ENCODE measurements at regions not wholly inside any gene's neighbourhood (a gene's known extent, or its start where the extent isn't known, plus 50 kb on each side); places are given as distances from the start of the nearest gene placed in this dataset.
A peak's percentile ranks its signal among the peaks of the same experiment; 100 is the strongest.
"Not testable (repeated sequence)": the region's sequence is repeated elsewhere in the genome, so short reads cannot be mapped to it uniquely, and the experiment has no call there.

DNA sequence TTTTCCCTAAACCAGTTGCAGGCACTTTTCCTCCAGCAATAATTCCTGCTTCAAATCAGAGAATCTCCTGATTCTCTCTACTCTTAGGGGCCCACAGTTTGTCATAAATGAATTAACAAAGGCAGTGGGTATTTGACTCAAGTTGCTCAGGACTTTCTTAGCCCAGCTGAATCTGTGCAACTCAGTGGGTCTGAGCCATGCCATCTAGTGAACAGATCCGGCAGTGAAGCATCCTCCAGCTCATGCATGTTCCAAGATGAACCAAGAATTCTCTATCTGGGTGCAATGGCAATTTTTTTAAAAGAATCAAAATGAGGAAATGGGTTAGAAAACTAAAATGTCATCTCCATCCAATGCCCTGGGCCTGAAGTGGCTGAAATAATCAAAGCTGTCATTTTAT is 575.2 kb upstream of the CDH11 start:
- no peak for DNase-seq

DNA sequence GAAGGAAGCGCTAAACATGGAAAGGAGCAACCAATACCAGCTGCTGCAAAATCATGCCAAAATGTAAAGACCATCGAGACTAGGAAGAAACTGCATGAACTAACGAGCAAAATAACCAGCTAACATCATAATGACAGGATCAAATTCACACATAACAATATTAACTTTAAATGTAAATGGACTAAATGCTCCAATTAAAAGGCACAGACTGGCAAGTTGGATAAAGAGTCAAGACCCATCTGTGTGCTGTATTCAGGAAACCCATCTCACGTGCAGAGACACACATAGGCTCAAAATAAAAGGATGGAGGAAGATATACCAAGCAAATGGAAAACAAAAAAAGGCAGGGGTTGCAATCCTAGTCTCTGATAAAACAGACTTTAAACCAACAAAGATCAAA is 570.0 kb upstream of the CDH11 start:
- not testable (repeated sequence) for DNase-seq

DNA sequence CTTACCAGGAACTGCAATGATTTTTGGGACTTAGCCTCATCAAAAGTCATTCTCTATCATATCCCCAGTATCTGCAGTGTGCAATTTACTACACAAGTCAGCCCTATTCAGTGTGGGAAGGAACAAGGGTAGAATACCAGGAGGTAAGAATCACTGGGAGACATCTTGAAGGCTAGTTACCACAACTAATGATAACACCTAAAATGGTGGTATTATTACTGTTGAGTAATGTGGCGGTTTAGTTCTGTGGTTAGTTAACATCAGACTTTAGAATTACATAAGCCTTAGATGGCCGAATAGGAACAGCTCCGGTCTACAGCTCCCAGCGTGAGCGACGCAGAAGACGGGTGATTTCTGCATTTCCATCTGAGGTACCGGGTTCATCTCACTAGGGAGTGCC is 567.9 kb upstream of the CDH11 start:
- DNase-seq = no peak

DNA sequence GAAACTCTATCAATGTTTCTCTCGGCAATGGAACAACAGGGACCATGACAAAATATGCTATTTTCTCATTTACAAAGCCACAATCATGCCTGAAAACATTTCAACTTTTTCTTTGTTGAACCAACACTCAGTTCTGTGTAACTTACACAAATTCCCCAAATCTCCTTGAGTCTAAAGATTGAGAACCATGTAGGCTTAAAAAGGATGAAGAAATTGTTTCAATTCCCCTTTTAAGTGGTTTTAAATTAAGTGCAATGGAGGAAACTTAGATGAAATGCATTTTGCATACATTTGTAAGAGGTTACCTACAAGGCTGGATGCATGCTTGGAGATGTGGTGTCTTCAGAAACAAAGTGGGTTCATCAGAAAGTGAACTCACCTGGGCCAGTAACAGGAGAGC is 566.4 kb upstream of the CDH11 start:
- no peak for DNase-seq

DNA sequence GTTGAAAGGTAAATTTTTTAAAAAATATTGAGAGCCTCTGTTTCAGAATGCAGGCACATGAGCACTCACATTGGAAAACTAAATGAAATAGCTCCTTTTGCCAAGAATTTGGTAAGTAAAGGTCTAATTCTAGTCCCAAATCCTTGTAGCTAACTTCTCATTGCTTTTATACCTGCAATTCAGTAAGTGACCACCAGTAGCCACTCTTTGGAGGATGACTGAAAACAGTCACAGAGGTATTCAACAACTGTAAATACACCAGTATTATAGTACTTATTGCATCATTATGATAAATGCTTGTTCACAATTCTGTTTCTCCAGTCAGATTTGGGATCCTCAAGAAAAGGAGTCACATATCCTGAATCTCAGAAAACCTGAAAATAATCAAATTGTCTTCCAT is 562.4 kb upstream of the CDH11 start:
- DNase-seq = peak; percentile 26

DNA sequence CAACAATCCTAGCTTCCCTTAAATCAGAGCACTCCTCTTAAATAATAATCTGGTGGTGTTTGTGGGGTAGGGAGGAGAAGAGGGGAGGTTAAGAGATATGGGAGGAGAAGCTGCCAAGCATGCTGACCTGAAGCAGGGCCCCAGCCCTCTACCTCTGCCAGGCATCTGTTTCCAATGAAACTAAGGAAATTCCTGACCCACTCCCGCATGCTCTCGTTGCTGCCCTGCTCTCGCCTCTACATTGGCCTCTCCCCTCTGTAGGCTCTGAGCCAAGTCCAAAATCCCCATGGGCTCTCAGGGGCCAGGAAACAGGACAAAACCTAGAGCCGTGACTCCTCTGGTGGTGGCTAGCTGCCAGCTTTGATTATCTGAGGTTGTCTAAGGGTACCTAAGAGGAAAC is 559.5 kb upstream of the CDH11 start:
- no peak for DNase-seq

DNA sequence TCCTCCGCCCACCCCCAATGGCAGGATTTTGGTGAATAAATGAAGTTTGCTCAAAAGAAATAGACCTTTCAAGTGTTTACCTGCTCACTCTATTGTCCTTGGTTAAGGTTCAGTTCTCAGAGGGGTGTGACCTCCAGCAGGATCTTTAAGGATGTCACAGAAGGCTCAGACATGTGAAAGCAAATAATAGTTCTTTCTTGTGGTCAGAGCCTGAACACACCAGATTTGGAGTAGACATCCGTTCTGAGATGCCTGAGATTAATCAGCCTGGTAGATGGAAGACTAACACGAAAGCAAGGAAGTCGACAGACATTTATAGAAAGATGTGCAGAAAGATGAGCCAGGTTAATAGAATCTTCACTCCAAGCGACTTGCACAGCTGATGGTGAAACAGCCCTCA is 557.9 kb upstream of the CDH11 start:
- no peak for DNase-seq

DNA sequence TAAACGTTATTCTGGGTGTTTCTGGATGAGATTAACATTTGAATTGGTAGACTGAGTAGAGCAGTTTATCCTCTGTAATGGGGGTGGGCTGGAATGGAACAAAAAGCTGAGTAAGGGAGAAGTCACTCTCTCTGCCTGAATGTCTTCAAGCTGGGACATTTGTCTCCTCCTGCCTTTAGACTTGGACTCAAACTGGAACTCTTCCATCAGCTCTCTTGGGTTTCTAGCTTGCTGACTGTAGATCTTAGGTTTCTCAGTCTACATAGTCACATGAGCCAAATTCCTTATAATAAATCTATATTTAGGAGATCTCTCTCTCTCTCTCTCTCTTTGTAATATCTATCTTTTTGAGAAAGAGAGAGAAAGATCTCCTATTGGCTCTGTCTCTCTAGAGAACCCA is 553.3 kb upstream of the CDH11 start:
- DNase-seq = no peak

DNA sequence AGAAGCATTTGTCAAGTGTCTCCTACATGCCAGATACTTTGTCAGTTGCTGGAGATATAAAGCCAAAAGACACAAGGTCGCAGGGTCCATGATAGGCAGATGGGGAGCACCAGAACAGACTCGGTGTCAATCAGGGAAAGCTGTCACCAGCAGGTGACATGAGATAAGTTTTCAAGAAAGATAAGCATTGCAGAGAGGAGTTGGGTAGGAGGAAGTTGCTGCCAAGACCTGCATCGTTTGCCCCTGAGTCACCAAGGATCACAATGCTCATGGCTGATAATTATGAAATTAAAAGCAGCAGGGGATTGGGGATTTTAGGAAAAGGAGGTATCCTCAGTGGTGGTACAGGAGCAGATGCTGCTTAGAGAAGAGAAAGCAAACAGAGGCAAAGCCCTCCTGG is 551.1 kb upstream of the CDH11 start:
- peak; percentile 86 for DNase-seq

DNA sequence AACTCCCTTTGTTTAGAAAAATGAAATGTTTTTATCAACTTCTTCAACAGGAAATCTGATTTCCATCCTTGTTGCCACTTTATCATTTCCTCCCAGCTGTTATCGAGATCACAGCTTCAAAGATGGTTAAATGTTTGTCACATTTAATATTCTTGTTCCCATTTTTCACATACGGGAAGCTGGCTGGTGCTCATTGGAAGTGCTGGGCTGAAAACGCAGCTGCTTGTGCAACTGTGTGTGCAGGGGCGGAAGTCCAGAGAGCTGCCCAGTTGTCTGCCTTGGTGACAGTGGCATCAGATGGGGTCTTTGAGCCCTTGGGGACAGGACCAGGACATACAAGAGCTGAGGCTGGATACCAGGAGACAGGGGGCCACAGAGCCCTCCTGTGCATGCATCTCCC is 549.2 kb upstream of the CDH11 start:
- DNase-seq = no peak

DNA sequence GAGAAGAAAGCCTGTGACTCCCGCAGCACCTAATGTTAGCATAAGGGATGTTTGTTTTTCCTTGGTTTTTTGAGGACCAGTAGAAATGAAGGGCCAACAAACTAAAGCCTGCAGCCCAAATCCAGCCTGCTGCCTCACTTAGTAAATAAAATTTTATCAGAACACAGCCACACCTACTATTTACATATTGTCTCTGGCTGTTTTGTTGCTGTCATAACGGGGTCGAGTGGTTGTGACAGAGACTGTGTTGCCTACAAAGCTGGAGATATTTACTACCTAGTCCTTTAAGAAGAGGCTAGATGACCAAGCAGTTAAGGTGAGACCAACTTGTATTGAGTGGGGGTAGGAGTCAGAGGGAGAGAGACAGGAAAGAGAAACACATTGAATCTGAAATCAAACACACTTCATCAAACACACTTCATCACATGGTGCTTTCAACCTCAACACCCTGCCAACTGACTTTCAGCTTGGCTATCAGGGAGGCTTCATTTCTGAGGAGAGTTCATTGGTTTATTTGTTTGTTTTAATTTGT is 546.3 kb upstream of the CDH11 start:
- no peak for DNase-seq

DNA sequence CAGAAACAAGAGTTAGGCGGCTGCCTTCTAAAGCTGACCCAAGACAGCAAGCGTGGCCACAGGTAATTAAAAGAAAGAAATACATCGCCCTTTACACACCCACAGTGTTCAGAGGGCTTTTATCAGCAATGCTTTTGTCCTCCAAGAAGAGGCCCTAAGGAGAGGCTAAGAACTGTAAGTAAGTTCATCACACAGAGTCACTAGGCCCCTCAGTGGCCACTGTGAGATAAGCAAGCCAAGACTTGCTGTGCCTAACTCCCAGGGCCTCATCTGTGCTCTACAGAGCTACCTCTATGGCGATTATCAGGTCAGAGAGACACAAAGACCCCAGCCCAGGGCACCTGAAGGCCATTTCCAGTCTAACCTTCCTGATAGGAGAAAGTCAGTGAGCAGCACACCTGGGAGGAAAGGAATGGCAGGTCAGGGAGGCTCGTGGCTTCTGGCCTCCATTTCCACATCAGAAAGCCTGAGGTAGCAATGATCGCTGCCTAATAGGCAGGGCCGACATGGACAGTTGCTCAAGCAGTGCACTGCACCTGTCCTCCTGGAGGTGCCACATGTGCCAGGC is 545.2 kb upstream of the CDH11 start:
- DNase-seq = peak; percentile 66

DNA sequence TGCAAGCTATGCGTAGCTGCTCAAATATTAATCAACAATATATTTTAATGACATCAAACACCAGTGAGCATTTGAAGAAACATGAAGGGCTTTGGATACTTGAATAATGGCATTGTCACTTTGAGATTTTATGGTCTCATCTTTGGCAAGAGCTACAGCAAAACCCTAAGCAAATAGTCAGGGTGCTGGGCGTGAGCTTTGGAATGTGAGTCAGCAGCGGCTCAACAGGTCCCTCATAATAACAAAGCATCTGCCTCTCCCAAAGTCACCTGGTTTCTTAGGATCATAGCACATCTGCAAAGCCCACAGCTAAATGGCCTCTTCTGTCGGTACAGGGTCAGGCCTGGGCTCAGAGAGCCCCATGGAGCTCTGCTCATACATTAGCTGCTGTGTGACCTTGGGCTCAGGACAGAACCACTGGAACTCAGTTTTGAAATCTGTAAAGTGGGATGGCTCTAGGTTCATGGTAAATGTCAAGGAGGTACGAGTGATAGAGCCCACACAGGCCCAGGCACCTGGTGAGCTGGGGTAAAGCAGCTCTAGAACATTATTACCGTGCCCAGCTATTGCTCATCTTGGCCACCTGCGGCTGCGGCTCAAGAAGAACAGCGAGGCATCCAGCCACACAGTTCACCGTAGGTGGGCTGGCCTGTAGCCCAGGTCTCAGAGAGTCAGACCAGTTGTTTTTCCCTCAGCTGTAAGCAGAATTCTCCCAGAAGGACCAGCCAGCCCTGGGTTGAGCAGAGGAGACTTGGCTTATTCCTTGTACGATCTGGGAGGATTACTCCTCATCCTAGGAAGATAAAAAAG is 544.5 kb upstream of the CDH11 start:
- no peak for DNase-seq

DNA sequence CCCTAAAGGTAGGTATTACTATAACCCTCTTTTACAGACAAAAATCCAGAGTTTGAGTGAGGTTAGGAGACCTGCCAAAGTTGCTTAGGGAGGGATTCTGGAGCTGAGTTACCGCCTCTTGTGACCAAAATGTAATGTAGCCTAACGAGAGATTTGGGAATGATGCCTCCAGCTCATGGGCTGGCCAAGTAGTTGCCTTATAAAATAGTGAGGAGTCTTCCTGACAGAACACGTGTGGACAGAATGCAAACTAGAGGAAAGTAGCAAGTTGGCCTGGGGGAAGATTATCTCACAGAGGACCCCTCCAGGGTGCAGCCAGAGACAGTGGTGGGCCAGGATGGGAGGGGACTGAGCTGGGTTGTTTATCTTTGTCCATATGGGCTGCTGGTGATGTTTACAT is 543.7 kb upstream of the CDH11 start:
- DNase-seq = no peak

DNA sequence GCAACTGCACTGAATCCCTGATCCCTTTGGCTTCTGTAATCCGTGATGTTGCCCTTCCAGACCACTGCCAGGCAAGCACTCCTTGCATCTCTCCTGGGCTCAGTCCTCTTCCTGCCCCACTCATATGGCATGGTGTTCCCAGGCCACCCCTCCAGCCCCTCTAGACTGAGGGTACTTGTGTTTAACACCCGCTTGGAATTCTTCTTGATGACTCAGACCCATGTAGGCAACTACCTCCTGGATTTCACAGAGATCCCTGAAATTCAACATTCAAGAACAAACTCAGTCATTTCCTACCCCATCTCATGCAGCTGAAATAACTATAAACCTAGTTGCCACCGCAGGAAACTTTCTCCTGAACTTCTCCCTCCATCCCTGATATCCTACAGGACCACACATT is 541.9 kb upstream of the CDH11 start:
- DNase-seq = no peak

DNA sequence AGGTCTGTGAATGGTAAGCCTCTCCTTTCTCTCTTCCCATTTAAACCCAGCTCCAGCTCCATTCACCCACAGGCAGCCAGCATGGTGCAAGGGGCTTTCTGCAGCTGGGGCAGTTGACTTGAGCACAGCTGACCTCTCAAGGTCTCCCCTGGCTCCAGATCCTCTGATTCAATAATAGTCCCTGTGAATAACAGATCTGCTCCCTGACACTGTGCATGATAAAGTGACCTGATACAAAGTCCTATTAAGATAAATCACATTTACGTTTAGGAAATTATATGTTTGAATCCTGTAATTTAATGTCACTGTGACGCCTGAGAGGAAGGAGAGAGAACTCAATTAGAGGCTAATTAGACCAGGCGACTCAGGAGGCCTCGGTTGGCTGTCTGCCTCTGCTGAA is 540.4 kb upstream of the CDH11 start:
- DNase-seq = no peak

DNA sequence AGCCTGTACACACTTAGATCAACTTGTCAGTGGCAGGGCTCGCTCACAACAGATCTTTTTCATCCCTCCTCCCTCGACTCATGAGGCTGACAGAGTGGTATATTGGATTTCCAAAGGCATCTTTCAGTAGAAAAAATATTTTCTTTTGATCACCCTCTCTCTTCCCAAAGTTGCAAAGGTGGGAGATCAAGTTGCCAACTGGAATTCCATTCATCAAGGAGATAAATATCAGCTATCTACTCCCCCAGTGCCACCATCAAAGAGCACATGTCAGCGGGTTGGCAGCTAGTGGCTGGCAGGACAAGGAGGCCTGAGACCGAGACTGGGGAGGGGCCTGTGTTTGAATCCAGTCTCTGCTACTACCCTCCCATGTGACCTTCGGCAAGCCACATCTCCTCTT is 539.7 kb upstream of the CDH11 start:
- DNase-seq = no peak

DNA sequence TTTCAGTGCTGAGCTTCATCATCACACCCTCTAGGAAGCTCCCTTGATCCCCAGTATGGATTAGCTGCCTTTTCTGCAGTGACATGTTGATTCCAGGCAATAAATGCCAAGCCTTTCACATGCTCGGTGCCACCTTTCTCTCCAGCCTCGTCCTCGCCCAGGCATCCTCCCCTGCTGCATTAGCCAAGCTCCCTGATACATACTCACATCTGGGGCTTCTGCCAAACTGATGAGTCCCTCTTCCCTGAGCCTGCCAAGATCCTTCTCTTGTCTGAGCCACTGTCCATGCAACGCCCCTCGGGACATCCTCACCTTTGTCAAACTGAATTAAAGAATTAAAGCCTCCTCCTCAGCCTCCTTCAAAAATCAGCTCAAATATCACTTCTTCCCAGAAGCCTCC is 538.5 kb upstream of the CDH11 start:
- no peak for DNase-seq

DNA sequence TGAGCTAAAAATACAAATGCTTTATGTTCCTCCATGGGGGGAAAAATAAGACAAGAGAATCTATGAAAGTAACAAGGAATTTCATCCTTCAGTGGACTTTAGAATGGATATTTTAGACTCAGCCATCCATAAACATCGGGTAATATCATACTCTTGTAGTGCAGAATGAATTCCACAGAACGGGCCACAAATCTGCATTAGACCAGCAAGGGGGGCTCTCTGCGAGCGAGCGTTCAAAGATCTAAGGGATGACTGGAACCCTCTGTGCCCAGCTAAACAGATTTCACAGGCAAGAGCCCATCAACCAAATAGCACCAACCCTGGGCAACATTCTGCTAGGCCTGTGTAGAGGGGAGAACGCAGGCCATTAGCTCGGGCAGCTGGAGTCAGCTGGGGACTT is 537.9 kb upstream of the CDH11 start:
- no peak for DNase-seq

DNA sequence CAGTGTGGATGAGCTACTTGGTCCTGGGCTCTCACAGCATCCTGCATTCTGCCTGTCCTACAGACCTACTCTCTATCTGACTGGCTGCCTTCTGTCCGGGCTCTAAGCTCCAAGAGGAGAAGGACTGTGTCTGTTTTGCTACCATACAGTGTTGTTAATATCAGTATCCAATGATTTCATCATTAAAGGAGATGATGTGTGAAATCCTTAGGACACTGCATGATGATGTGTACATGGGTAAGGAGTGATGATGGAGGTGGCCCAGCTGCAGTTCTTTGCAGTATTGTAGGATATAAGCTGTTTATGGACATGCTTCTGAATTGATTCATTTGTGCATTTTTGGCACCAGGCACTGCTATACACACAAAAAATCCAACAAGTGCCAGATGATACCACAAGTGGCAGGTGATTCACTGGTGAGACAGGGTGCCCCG is 536.9 kb upstream of the CDH11 start:
- no peak for DNase-seq

DNA sequence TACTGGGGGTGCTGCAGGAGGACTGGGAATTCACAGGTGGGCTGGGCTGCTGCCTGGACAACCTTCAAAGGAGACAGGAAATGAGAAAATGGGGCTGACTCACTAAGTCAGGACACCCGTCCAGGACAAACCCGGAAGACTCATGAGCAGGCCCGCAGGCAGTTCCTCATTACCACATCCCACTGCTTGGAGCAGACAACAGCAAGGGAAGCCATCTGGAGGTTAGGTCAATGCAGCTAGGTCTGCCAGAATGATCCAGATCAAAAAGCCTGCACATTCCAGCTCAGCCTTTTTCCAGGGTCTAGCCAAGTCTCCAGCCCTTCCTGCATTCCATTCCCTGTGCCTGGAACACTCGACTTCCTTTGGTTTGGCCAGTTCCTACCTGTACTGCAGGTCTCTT is 536.5 kb upstream of the CDH11 start:
- no peak for DNase-seq

DNA sequence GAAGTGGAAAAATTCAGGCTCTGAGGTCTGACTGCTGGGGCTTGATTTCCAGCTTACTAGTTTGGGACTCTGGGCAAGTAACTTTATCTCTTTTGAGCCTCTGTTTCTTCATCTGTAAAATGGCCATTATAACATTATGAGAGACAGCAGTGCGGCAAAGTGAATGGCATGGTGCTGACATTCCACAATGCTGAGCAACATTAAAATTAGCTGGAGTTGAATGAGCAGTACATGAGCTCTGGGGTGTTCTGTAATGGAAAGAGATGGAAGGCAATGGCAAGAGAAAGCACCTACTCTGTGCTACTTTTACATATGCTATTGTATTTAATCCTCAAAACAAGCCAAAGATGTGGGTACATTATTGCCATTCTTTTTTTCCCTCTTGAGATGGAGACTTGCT is 535.7 kb upstream of the CDH11 start:
- no peak for DNase-seq

DNA sequence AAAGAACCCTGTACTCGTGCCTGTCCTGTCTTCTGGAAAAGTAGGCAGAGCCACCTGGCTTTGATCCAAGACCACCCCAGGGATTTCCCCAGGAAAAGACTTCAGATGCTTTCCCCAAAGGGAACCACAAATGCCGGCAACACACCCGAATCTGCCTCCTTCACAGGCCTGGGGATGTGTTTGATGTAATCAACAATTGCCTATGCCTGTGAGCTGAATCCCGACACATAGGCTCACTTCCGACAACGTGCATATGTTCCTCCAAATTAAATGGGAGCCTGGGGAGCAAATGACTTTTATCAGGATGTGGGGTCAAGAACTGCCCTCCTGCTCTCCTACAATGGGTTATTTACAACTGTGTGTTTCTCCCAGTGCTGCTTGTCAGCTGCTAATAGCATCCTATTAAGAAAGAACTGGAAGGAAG is 535.2 kb upstream of the CDH11 start:
- DNase-seq = no peak

DNA sequence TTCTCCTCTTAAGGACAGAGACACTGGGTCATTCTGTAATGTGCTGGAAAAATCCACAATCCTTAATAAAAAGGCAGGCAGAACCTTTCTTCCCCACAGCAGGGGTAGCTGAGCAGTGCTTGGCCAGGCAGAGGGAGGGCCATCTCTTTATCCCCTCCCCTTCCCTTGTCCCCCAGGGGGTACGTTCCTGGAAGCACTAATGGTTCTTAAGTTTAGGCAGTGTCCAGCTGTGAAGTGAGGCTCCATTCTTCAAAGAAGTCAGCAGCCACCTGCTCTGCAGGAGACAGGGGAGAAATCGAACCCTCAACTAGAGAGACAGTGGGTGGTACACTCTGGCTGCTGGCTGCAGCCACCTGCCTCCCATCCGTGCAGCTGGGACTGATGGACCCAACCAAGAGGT is 533.9 kb upstream of the CDH11 start:
- DNase-seq = no peak

DNA sequence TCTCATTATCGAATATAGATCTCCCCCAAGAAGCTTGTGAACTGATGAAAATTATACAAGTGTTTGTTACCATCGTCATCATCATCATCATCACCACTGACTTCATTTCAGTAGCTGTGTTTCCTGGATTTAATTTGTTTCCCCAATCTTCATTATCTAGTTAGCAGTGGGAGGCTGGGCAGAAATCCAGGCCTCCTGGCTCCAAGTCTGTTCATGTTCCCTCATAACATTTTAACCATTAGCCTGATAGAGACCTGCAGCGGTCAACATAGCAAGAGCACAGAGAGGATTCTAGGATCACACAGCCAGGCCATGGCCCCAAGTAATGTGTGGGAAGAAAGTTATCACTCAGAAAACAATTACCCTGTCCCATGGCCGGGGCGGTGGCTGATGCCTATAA is 526.2 kb upstream of the CDH11 start:
- DNase-seq = no peak

Data from OCI-M1 (cell line).